Keratinocyte (primary cell): ENCODE measurements at regions not wholly inside any gene's neighbourhood (a gene's known extent, or its start where the extent isn't known, plus 50 kb on each side); places are given as distances from the start of the nearest gene placed in this dataset.

Source experiments
- EZH2 ChIP-seq: IDR thresholded peaks from one replicate; pipeline ENCODE4 v1.6.1; 2012; ENCODE audit warnings: inconsistent platforms, mild to moderate bottlenecking, low read length, moderate library complexity
- TF ChIP-seq, protein P1 (sequence below), 3 experiments: IDR thresholded peaks in 1 of 3; conservative IDR thresholded peaks in 1 of 3; optimal IDR thresholded peaks in 1 of 3; 2 replicates in 2 of 3; 3 replicates in 1 of 3; pipeline versions ENCODE3 to v1.5.1; 2011; ENCODE audit warnings: low read length in 3 of 3, mild to moderate bottlenecking in 3 of 3, moderate library complexity in 2 of 3, control low read depth in 1 of 3, inconsistent platforms in 1 of 3; ENCODE audit not compliant: insufficient read depth in 2 of 3; ENCODE audit errors: extremely low read depth in 1 of 3

DNA sequence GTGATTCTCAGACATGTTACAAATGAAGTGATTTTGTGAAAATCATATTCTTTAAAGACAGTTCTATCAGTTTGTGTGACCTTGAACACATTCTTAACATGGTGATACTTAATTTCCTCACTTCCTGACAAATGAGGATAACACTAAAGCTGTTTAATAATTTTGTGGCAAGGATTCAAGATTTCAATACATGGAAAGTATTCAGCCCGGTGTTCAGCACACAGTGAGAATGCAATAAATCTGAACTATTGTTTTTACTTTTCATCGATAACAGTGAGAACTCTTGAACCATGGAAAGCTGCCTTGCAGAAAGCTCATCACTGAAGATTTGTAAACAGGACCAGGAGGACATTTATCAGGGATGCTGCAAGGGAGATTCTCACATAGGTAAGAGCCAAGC lies 57.1 kb upstream of the C5orf46 start:
- TF ChIP-seq, protein P1, sequence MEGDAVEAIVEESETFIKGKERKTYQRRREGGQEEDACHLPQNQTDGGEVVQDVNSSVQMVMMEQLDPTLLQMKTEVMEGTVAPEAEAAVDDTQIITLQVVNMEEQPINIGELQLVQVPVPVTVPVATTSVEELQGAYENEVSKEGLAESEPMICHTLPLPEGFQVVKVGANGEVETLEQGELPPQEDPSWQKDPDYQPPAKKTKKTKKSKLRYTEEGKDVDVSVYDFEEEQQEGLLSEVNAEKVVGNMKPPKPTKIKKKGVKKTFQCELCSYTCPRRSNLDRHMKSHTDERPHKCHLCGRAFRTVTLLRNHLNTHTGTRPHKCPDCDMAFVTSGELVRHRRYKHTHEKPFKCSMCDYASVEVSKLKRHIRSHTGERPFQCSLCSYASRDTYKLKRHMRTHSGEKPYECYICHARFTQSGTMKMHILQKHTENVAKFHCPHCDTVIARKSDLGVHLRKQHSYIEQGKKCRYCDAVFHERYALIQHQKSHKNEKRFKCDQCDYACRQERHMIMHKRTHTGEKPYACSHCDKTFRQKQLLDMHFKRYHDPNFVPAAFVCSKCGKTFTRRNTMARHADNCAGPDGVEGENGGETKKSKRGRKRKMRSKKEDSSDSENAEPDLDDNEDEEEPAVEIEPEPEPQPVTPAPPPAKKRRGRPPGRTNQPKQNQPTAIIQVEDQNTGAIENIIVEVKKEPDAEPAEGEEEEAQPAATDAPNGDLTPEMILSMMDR (optimal IDR thresholded peaks at IDR 0.05 in 1 of 3, IDR thresholded peaks at IDR 0.05 in 1 of 3, conservative IDR thresholded peaks at IDR 0.05 in 1 of 3; ENCODE audit: extremely low read depth in 1 of 3, insufficient read depth in 2 of 3, low read length in 3 of 3): no peak
- TF ChIP-seq EZH2: no peak
